ENCODE measurements at regions not wholly inside any gene's neighbourhood (a gene's known extent, or its start where the extent isn't known, plus 50 kb on each side); places are given as distances from the start of the nearest gene placed in this dataset.

- TF ChIP-seq CTCF (IDR thresholded peaks at IDR 0.05; ENCODE audit: poor library complexity) (no peak), EZH2 (IDR thresholded peaks at IDR 0.05; ENCODE audit: borderline replicate concordance) (no peak), EZH2phosphoT487 (IDR thresholded peaks at IDR 0.05; ENCODE audit: low read depth, severe bottlenecking, unreplicated experiment) (no peak)
These were observed 164.7 kb upstream of the TBX3 start for GRCh38 chr12:114848666-114849065.

Measured in hepatocyte (in vitro differentiated cells).